Left lung (tissue), 4 donors: ENCODE measurements at regions not wholly inside any gene's neighbourhood (a gene's known extent, or its start where the extent isn't known, plus 50 kb on each side); places are given as distances from the start of the nearest gene placed in this dataset.

Experiments
- ATAC-seq: fragments of 200-7000 bp; cut with Tn5 transposase; one replicate; pipeline ENCODE4 v1.9.1; 2020; ENCODE audit warnings: moderate library complexity
- DNase-seq, 4 donors: peaks; one replicate each; pipeline ENCODE4 v3.0.0-alpha.2; 2013 to 2020
- H3K27ac ChIP-seq, 2 donors: fragments of 200-600 bp; sonication (generic) in 1 of 2; one replicate each; pipeline versions ENCODE4 v1.5.0 to v1.8.0; 2020 to 2021
- H3K27me3 ChIP-seq, 2 donors: fragments of 200-600 bp; sonication (generic) in 1 of 2; one replicate each; pipeline versions ENCODE4 v1.5.0 to v1.8.0; 2020 to 2021
- H3K36me3 ChIP-seq, 2 donors: fragments of 200-600 bp; sonication (generic) in 1 of 2; one replicate each; pipeline versions ENCODE4 v1.5.0 to v1.8.0; 2020 to 2021
- H3K4me1 ChIP-seq, 2 donors: fragments of 200-600 bp; one replicate each; pipeline ENCODE4 v1.8.0; 2021
- H3K4me3 ChIP-seq, 2 donors: fragments of 200-600 bp; sonication (generic) in 1 of 2; one replicate each; pipeline versions ENCODE4 v1.5.0 to v1.8.0; 2020 to 2021; ENCODE audit warnings: mild to moderate bottlenecking in 1 of 2
- H3K9me3 ChIP-seq, 2 donors: fragments of 200-600 bp; sonication (generic) in 1 of 2; one replicate each; pipeline versions ENCODE4 v1.5.0 to v1.8.0; 2020 to 2021
- CTCF ChIP-seq, 2 donors: fragments of 200-600 bp; sonication (generic) in 1 of 2; IDR thresholded peaks; one replicate each; pipeline versions ENCODE4 v1.5.0 to v1.8.0; 2021; ENCODE audit warnings: antibody characterized with exemption in 2 of 2
- intact Hi-C, 2 donors: fragments of 100-400 bp; cut with DNase I; formaldehyde crosslinking; loops; one replicate each; pipeline versions ENCODE4 v1.11.2 to v1.14.2; 2022
- donor health status: DM: no; HTN: yes; CAD: no.
- donor health status: DM: no; HTN: no; CAD: no.

GRCh38 chr7:114765331-114766040 is 156.4 kb upstream of the MDFIC start:
- H3K27ac ChIP-seq: no peak overlapping the region
- no peaks in the 10 kb centered on the region for H3K4me1 ChIP-seq
- no peak overlapping the region for H3K4me3 ChIP-seq
- no peaks in the 10 kb centered on the region for H3K36me3 ChIP-seq
- H3K27me3 ChIP-seq: no peaks in the 10 kb centered on the region
- H3K9me3 ChIP-seq: no peaks in the 10 kb centered on the region
- DNase-seq (no peak), ATAC-seq (no peak)
- intact Hi-C loops: no loop called here
- TF ChIP-seq CTCF (IDR thresholded peaks at IDR 0.05): no peak

- intact Hi-C loops: no loop called here
- H3K4me3 ChIP-seq: no peak overlapping the region
- TF ChIP-seq CTCF (IDR thresholded peaks at IDR 0.05): no peak
- no peak for ATAC-seq
- H3K36me3 ChIP-seq: no peaks in the 10 kb centered on the region
- H3K9me3 ChIP-seq: no peaks in the 10 kb centered on the region
- DNase-seq: no peak
- no peak overlapping the region for H3K27ac ChIP-seq
- H3K27me3 ChIP-seq: no peaks in the 10 kb centered on the region
- no peaks in the 10 kb centered on the region for H3K4me1 ChIP-seq
Observed at GRCh38 chr7:114766041-114766356, 155.9 kb upstream of the MDFIC start.

- Histone ChIP-seq H3K9me3 (no peaks in the 10 kb centered on the region), H3K4me3 (no peak overlapping the region), H3K27ac (no peak overlapping the region), H3K27me3 (no peaks in the 10 kb centered on the region), H3K36me3 (no peaks in the 10 kb centered on the region), H3K4me1 (no peaks in the 10 kb centered on the region)
- ATAC-seq (no peak), DNase-seq (no peak)
- intact Hi-C loops: no loop called here
- no peak for TF ChIP-seq CTCF (IDR thresholded peaks at IDR 0.05)
Observed at GRCh38 chr7:114777288-114777687, 144.6 kb upstream of the MDFIC start.

GRCh38 chr7:114783508-114783907 is 138.4 kb upstream of the MDFIC start:
- no peaks in the 10 kb centered on the region for H3K36me3 ChIP-seq
- H3K4me3 ChIP-seq: no peak overlapping the region
- H3K9me3 ChIP-seq: no peaks in the 10 kb centered on the region
- no peak for ATAC-seq
- H3K27ac ChIP-seq: no peak overlapping the region
- no peaks in the 10 kb centered on the region for H3K27me3 ChIP-seq
- no peaks in the 10 kb centered on the region for H3K4me1 ChIP-seq
- no peak for DNase-seq
- TF ChIP-seq CTCF (IDR thresholded peaks at IDR 0.05): no peak
- intact Hi-C loops: no loop called here

GRCh38 chr7:114784177-114784576 is 137.7 kb upstream of the MDFIC start:
- DNase-seq (no peak), ATAC-seq (no peak)
- Histone ChIP-seq H3K27me3 (no peaks in the 10 kb centered on the region), H3K36me3 (no peaks in the 10 kb centered on the region), H3K9me3 (no peaks in the 10 kb centered on the region), H3K4me1 (no peaks in the 10 kb centered on the region), H3K4me3 (no peak overlapping the region), H3K27ac (no peak overlapping the region)
- no peak for TF ChIP-seq CTCF (IDR thresholded peaks at IDR 0.05)
- intact Hi-C loops: no loop called here
